PFSK-1 (cell line): ENCODE measurements at regions not wholly inside any gene's neighbourhood (a gene's known extent, or its start where the extent isn't known, plus 50 kb on each side); places are given as distances from the start of the nearest gene placed in this dataset.

Source experiments
- FOXP2 ChIP-seq: optimal IDR thresholded peaks from 2 replicates; pipeline ENCODE3; 2011; ENCODE audit warnings: borderline replicate concordance, control low read depth, inconsistent platforms; ENCODE audit not compliant: insufficient read depth; ENCODE audit errors: extremely low read length, extremely low read depth
- POLR2AphosphoS5 ChIP-seq: IDR thresholded peaks from 2 replicates; pipeline ENCODE4 v1.6.1; 2012; ENCODE audit warnings: low read depth, mild to moderate bottlenecking, control low read depth, low read length, moderate library complexity
- REST ChIP-seq, 2 experiments: IDR thresholded peaks; 2 replicates each; pipeline versions ENCODE4 v1.6.1 to v1.8.0; 2011 to 2012; ENCODE audit warnings: low read depth in 2 of 2, low read length in 2 of 2, control low read depth in 1 of 2, inconsistent platforms in 1 of 2, mild to moderate bottlenecking in 1 of 2, moderate library complexity in 1 of 2; ENCODE audit not compliant: insufficient read depth in 1 of 2
- SIN3A ChIP-seq: IDR thresholded peaks from 2 replicates; pipeline ENCODE4 v1.6.1; 2012; ENCODE audit warnings: mild to moderate bottlenecking, low read length, moderate library complexity, borderline replicate concordance; ENCODE audit not compliant: insufficient read depth
- TAF1 ChIP-seq: IDR thresholded peaks from 2 replicates; pipeline ENCODE4 v1.6.1; 2012; ENCODE audit warnings: low read length, control low read depth, borderline replicate concordance; ENCODE audit not compliant: insufficient read depth

GRCh38 chr5:165497707-165498106, 1992.3 kb downstream of the MAT2B start:
- TF ChIP-seq SIN3A (no peak), FOXP2 (no peak), TAF1 (no peak), REST (IDR thresholded peaks at IDR 0.05; ENCODE audit: insufficient read depth in 1 of 2, low read depth in 2 of 2, low read length in 2 of 2) (no peak), POLR2AphosphoS5 (no peak)

GRCh38 chr5:165502893-165503691, 1997.7 kb downstream of the MAT2B start:
- TF ChIP-seq TAF1 (no peak), POLR2AphosphoS5 (no peak), REST (IDR thresholded peaks at IDR 0.05; ENCODE audit: insufficient read depth in 1 of 2, low read depth in 2 of 2, low read length in 2 of 2) (no peak), SIN3A (no peak), FOXP2 (no peak)

GRCh38 chr5:165504674-165505073, 1999.3 kb downstream of the MAT2B start:
- TF ChIP-seq FOXP2, result no peak
- no peak for TF ChIP-seq TAF1
- TF ChIP-seq REST (IDR thresholded peaks at IDR 0.05; ENCODE audit: insufficient read depth in 1 of 2, low read depth in 2 of 2, low read length in 2 of 2), result no peak
- TF ChIP-seq SIN3A, result no peak
- no peak for TF ChIP-seq POLR2AphosphoS5

- no peak for TF ChIP-seq POLR2AphosphoS5
- no peak for TF ChIP-seq FOXP2
- TF ChIP-seq SIN3A, result no peak
- no peak for TF ChIP-seq REST (IDR thresholded peaks at IDR 0.05; ENCODE audit: insufficient read depth in 1 of 2, low read depth in 2 of 2, low read length in 2 of 2)
- no peak for TF ChIP-seq TAF1
These were observed 2002.9 kb downstream of the MAT2B start for GRCh38 chr5:165508286-165508685.

GRCh38 chr5:165508861-165509260, 2003.4 kb downstream of the MAT2B start:
- TF ChIP-seq TAF1 (no peak), REST (IDR thresholded peaks at IDR 0.05; ENCODE audit: insufficient read depth in 1 of 2, low read depth in 2 of 2, low read length in 2 of 2) (no peak), POLR2AphosphoS5 (no peak), SIN3A (no peak), FOXP2 (no peak)
